Neural cell (in vitro differentiated cells): ENCODE measurements at regions not wholly inside any gene's neighbourhood (a gene's known extent, or its start where the extent isn't known, plus 50 kb on each side); places are given as distances from the start of the nearest gene placed in this dataset.
"Not testable (repeated sequence)": the region's sequence is repeated elsewhere in the genome, so short reads cannot be mapped to it uniquely, and the experiment has no call there.

ENCODE experiments used
- H2AFZ ChIP-seq: fragments of 200-600, 300-800 bp; sonication (generic), shearing (Covaris generic); 2 replicates; pipeline ENCODE4 v1.6.0; 2014; ENCODE audit warnings: low read depth, mild to moderate bottlenecking, antibody characterized with exemption, low read length, moderate library complexity
- H3F3A ChIP-seq: fragments of 200-600 bp; shearing (Covaris generic); 2 replicates; pipeline ENCODE4 v1.6.1; 2016; ENCODE audit warnings: mild to moderate bottlenecking, moderate library complexity, mixed read lengths, antibody characterized with exemption, low read length; ENCODE audit not compliant: insufficient read depth, poor library complexity, severe bottlenecking
- H3K27ac ChIP-seq: fragments of 200-600, 300-800 bp; sonication (generic), shearing (Covaris generic); 2 replicates; pipeline ENCODE4 v1.5.1; 2014; ENCODE audit warnings: mild to moderate bottlenecking, low read length, moderate library complexity
- H3K27me3 ChIP-seq: fragments of 300-800, 200-600 bp; sonication (generic), shearing (Covaris generic); 2 replicates; pipeline ENCODE4 v1.6.0; 2014; ENCODE audit warnings: mild to moderate bottlenecking, low read depth, low read length, moderate library complexity; ENCODE audit not compliant: insufficient read depth
- H3K36me3 ChIP-seq: fragments of 300-800, 200-600 bp; sonication (generic), shearing (Covaris generic); 2 replicates; pipeline ENCODE4 v1.5.1; 2014; ENCODE audit warnings: mild to moderate bottlenecking, antibody characterized with exemption, low read length, moderate library complexity; ENCODE audit not compliant: insufficient read depth
- H3K4me2 ChIP-seq: fragments of 300-800, 200-600 bp; sonication (generic), shearing (Covaris generic); 2 replicates; pipeline ENCODE4 v1.6.0; 2014; ENCODE audit warnings: mild to moderate bottlenecking, low read length
- H3K4me3 ChIP-seq: fragments of 300-800, 200-600 bp; sonication (generic), shearing (Covaris generic); 2 replicates; pipeline ENCODE4 v1.5.1; 2014; ENCODE audit warnings: mild to moderate bottlenecking, low read length, moderate library complexity
- H3K79me2 ChIP-seq: fragments of 200-600 bp; shearing (Covaris generic); replicated peaks from 2 replicates; pipeline ENCODE4 v1.6.0; 2014; ENCODE audit warnings: mild to moderate bottlenecking, low read length, moderate library complexity; ENCODE audit not compliant: insufficient read depth
- H3K9ac ChIP-seq: fragments of 300-800, 200-600 bp; sonication (generic), shearing (Covaris generic); 2 replicates; pipeline ENCODE4 v1.6.1; 2016; ENCODE audit warnings: mild to moderate bottlenecking, low read length, mixed read lengths
- H3K9me2 ChIP-seq: fragments of 200-600 bp; shearing (Covaris generic); 2 replicates; pipeline ENCODE4 v1.6.1; 2016; ENCODE audit warnings: mild to moderate bottlenecking, low read length, mixed read lengths; ENCODE audit not compliant: insufficient read depth
- H3K9me3 ChIP-seq: fragments of 200-600, 300-800 bp; sonication (generic), shearing (Covaris generic); 2 replicates; pipeline ENCODE4 v1.6.1; 2016; ENCODE audit warnings: mild to moderate bottlenecking, mixed run types, low read length, moderate library complexity, mixed read lengths
- H4K20me1 ChIP-seq: fragments of 200-600 bp; shearing (Covaris generic); 2 replicates; pipeline ENCODE4 v1.6.1; 2016; ENCODE audit warnings: mild to moderate bottlenecking, mixed run types; ENCODE audit not compliant: insufficient read depth
- EP300 ChIP-seq: fragments of 450-650 bp; conservative IDR thresholded peaks from 2 replicates; pipeline ENCODE4 v1.6.1; 2014; ENCODE audit warnings: antibody characterized with exemption, mild to moderate bottlenecking, moderate library complexity; ENCODE audit not compliant: poor library complexity, severe bottlenecking
- EZH2 ChIP-seq: fragments of 200-600, 300-800 bp; shearing (Covaris generic), sonication (generic); IDR thresholded peaks from 2 replicates; pipeline ENCODE4 v1.6.1; 2014; ENCODE audit warnings: antibody characterized with exemption, low read length, borderline replicate concordance, mild to moderate bottlenecking; ENCODE audit not compliant: insufficient read depth, poor library complexity, severe bottlenecking
- MXI1 ChIP-seq: fragments of 450-650 bp; conservative IDR thresholded peaks from 2 replicates; pipeline ENCODE4 v1.6.1; 2014; ENCODE audit warnings: antibody characterized with exemption, mild to moderate bottlenecking; ENCODE audit not compliant: poor library complexity, severe bottlenecking
- POLR2AphosphoS5 ChIP-seq: IDR thresholded peaks from 2 replicates; pipeline ENCODE4 v1.6.1; 2012
- RAD21 ChIP-seq: fragments of 450-650 bp; conservative IDR thresholded peaks from 2 replicates; pipeline ENCODE4 v1.6.1; 2014; ENCODE audit warnings: antibody characterized with exemption, mild to moderate bottlenecking, moderate library complexity
- SMC3 ChIP-seq: fragments of 450-650 bp; conservative IDR thresholded peaks from 2 replicates; pipeline ENCODE4 v1.6.1; 2014; ENCODE audit warnings: antibody characterized with exemption, mild to moderate bottlenecking, moderate library complexity; ENCODE audit not compliant: poor library complexity
- TAF1 ChIP-seq: IDR thresholded peaks from 2 replicates; pipeline ENCODE4 v1.6.1; 2012; ENCODE audit warnings: low read depth
- TF ChIP-seq, protein P1 (sequence below): fragments of 450-650 bp; IDR thresholded peaks from 2 replicates; pipeline ENCODE4 v1.5.1; 2014; ENCODE audit warnings: antibody characterized with exemption, mild to moderate bottlenecking, moderate library complexity; ENCODE audit not compliant: poor library complexity, severe bottlenecking
- TF ChIP-seq, protein P2 (sequence below): IDR thresholded peaks from 2 replicates; pipeline ENCODE4 v1.6.1; 2012; ENCODE audit warnings: borderline replicate concordance

DNA sequence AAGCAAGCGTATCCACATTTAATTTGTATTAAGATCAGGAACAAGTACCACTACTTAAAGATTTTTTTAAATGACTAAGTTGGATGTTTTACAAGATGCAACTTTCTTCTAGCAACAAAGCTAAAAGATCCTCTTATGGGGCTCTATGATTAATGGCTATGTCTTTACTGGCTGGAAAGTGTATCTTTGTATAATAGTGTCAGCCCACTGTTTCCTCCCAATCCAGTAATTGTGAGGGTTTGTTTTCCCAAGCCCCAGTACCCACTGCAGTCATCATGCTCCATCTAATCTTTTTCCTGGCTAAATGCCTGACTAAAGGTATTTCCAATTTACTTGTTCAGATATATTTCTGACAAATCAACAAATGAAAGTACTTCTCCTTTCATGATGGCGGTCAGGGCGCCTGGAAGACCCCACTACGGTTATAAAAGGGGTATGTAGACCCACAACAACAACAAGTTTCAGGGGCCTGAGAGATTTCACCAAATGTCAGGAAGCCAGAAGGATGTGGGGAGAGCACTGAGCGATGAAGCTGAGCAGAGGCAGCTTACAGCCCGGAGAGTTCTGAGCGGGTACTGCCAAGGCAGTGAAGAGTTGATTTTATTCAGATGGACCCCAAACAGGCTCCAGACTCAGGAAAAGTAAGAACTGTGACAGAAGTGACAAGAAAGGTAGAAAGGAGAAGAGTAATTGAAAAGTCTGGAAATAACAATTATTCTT lies 222.6 kb upstream of the KLF14 start:
- Histone ChIP-seq H2AFZ (no peak overlapping the region), H3K79me2 (no peaks in the 10 kb centered on the region), H4K20me1 (no peaks in the 10 kb centered on the region), H3K4me3 (no peak overlapping the region), H3K36me3 (no peaks in the 10 kb centered on the region), H3F3A (no peaks in the 10 kb centered on the region), H3K27me3 (no peaks in the 10 kb centered on the region), H3K4me2 (no peak overlapping the region), H3K27ac (no peak overlapping the region), H3K9ac (no peak overlapping the region), H3K9me2 (no peaks in the 10 kb centered on the region), H3K9me3 (no peaks in the 10 kb centered on the region)
- TF ChIP-seq RAD21 (no peak), EZH2 (no peak), MXI1 (no peak), EP300 (no peak), TAF1 (no peak), POLR2AphosphoS5 (no peak), SMC3 (no peak)
- TF ChIP-seq, protein P1, sequence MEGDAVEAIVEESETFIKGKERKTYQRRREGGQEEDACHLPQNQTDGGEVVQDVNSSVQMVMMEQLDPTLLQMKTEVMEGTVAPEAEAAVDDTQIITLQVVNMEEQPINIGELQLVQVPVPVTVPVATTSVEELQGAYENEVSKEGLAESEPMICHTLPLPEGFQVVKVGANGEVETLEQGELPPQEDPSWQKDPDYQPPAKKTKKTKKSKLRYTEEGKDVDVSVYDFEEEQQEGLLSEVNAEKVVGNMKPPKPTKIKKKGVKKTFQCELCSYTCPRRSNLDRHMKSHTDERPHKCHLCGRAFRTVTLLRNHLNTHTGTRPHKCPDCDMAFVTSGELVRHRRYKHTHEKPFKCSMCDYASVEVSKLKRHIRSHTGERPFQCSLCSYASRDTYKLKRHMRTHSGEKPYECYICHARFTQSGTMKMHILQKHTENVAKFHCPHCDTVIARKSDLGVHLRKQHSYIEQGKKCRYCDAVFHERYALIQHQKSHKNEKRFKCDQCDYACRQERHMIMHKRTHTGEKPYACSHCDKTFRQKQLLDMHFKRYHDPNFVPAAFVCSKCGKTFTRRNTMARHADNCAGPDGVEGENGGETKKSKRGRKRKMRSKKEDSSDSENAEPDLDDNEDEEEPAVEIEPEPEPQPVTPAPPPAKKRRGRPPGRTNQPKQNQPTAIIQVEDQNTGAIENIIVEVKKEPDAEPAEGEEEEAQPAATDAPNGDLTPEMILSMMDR, result no peak
- TF ChIP-seq, protein P2, sequence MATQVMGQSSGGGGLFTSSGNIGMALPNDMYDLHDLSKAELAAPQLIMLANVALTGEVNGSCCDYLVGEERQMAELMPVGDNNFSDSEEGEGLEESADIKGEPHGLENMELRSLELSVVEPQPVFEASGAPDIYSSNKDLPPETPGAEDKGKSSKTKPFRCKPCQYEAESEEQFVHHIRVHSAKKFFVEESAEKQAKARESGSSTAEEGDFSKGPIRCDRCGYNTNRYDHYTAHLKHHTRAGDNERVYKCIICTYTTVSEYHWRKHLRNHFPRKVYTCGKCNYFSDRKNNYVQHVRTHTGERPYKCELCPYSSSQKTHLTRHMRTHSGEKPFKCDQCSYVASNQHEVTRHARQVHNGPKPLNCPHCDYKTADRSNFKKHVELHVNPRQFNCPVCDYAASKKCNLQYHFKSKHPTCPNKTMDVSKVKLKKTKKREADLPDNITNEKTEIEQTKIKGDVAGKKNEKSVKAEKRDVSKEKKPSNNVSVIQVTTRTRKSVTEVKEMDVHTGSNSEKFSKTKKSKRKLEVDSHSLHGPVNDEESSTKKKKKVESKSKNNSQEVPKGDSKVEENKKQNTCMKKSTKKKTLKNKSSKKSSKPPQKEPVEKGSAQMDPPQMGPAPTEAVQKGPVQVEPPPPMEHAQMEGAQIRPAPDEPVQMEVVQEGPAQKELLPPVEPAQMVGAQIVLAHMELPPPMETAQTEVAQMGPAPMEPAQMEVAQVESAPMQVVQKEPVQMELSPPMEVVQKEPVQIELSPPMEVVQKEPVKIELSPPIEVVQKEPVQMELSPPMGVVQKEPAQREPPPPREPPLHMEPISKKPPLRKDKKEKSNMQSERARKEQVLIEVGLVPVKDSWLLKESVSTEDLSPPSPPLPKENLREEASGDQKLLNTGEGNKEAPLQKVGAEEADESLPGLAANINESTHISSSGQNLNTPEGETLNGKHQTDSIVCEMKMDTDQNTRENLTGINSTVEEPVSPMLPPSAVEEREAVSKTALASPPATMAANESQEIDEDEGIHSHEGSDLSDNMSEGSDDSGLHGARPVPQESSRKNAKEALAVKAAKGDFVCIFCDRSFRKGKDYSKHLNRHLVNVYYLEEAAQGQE, result no peak

DNA sequence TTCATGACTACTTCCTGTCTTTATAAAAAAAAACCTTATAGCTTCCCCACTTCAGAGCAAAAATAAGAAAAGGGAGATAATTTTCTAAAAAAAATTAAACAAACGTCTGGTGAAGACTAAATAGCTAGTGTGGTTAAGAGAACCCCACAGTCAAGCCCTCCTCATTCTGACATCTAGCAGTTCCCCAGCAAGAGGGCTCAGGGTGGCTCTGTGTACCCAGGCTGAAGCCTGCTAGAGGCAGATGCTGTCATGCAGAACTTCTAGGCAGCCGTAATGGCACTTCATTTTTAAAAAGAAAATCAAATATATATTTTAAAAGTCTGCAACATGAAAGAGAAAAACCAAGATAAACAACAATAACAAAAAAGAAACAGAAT lies 223.1 kb upstream of the KLF14 start:
- H3F3A ChIP-seq, result no peaks in the 10 kb centered on the region
- H3K9me2 ChIP-seq, result no peaks in the 10 kb centered on the region
- H4K20me1 ChIP-seq, result no peaks in the 10 kb centered on the region
- H3K36me3 ChIP-seq, result no peaks in the 10 kb centered on the region
- no peak overlapping the region for H3K4me2 ChIP-seq
- H3K9ac ChIP-seq, result no peak overlapping the region
- TF ChIP-seq, protein P1, result no peak
- TF ChIP-seq EZH2 (no peak), RAD21 (no peak), POLR2AphosphoS5 (no peak), TAF1 (no peak), SMC3 (no peak), MXI1 (no peak)
- TF ChIP-seq, protein P2, result no peak
- no peaks in the 10 kb centered on the region for H3K79me2 ChIP-seq
- no peak overlapping the region for H3K27ac ChIP-seq
- H3K27me3 ChIP-seq, result no peaks in the 10 kb centered on the region
- H3K9me3 ChIP-seq, result no peaks in the 10 kb centered on the region
- no peak overlapping the region for H3K4me3 ChIP-seq
- no peak overlapping the region for H2AFZ ChIP-seq

DNA sequence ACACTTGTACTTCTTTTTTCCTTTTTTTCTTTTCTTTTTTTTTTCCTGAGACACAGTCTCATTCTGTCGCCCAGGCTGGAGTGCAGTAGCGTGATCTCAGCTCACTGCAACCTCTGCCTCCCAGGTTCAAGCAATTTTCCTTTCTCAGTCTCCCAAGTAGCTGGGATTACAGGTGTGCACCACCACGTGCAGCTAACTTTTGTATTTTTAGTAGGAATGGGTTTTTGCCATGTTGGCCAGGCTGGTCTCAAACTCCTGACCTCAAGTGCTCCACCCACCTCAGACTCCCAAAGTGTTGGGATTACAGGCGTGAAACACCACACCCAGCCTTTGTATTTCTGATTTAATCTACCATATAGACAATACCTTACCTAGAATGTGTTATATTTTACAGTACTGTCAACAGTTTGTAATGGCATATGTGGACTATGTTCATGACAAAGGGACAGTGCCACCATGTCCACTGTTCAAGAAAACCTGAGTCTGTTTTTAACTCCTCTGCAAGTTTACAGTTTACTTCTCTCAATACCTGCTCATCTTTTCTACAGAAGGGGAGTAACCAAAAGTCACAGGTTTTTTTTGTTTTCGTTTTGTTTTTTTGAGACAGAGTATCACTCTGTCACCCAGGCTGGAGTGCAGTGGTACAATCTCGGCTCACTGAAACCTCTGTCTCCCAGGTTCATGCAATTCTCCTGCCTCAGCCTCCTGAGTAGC lies 223.9 kb upstream of the KLF14 start:
- H3K79me2 ChIP-seq, H3K36me3 ChIP-seq, H3K9me3 ChIP-seq, H3K27ac ChIP-seq, H2AFZ ChIP-seq, H3K4me2 ChIP-seq, H3K9me2 ChIP-seq, H3K4me3 ChIP-seq, H4K20me1 ChIP-seq, H3K9ac ChIP-seq, H3F3A ChIP-seq, H3K27me3 ChIP-seq: not testable (repeated sequence)
